ENCODE measurements at regions not wholly inside any gene's neighbourhood (a gene's known extent, or its start where the extent isn't known, plus 50 kb on each side); places are given as distances from the start of the nearest gene placed in this dataset.

- in situ Hi-C loops (cut with HindIII; ENCODE audit: low pct_ligation_motif_present, low sequenced_read_pairs), result no loop called here
- TF ChIP-seq CTCF (IDR thresholded peaks at IDR 0.05; ENCODE audit: low read depth, low read length, missing control alignments), result no peak
- no peak overlapping the region for H3K27ac ChIP-seq
These were observed 253.0 kb upstream of the HNRNPA3 start for GRCh38 chr2:176959614-176960013.

GRCh38 chr2:176960061-176960460 is 252.5 kb upstream of the HNRNPA3 start:
- H3K27ac ChIP-seq, result no peak overlapping the region
- TF ChIP-seq CTCF (IDR thresholded peaks at IDR 0.05; ENCODE audit: low read depth, low read length, missing control alignments), result no peak
- H3K4me3 ChIP-seq (ENCODE audit: low read depth, low read length), result no peak overlapping the region
- in situ Hi-C loops (cut with HindIII; ENCODE audit: low pct_ligation_motif_present, low sequenced_read_pairs), result no loop called here
- H3K36me3 ChIP-seq (replicated peaks), result no peaks in the 10 kb centered on the region
- H3K27me3 ChIP-seq (replicated peaks), result no peaks in the 10 kb centered on the region
- no peak for DNase-seq

More at GRCh38 chr2:176959614-176960013, 253.0 kb upstream of the HNRNPA3 start:
- no peak overlapping the region for H3K4me3 ChIP-seq (ENCODE audit: low read depth, low read length)
- H3K27me3 ChIP-seq (replicated peaks), result no peaks in the 10 kb centered on the region
- DNase-seq, result no peak
- no peaks in the 10 kb centered on the region for H3K36me3 ChIP-seq (replicated peaks)

GRCh38 chr2:176960736-176961520 is 251.7 kb upstream of the HNRNPA3 start:
- H3K27me3 ChIP-seq (replicated peaks), result no peaks in the 10 kb centered on the region
- H3K4me3 ChIP-seq (ENCODE audit: low read depth, low read length), result no peak overlapping the region
- in situ Hi-C loops (cut with HindIII; ENCODE audit: low pct_ligation_motif_present, low sequenced_read_pairs), result no loop called here
- no peaks in the 10 kb centered on the region for H3K36me3 ChIP-seq (replicated peaks)
- H3K27ac ChIP-seq, result no peak overlapping the region
- no peak for TF ChIP-seq CTCF (IDR thresholded peaks at IDR 0.05; ENCODE audit: low read depth, low read length, missing control alignments)
- no peak for DNase-seq

GRCh38 chr2:176961775-176962619 is 250.6 kb upstream of the HNRNPA3 start:
- H3K4me3 ChIP-seq (ENCODE audit: low read depth, low read length), result no peak overlapping the region
- H3K27ac ChIP-seq, result no peak overlapping the region
- no peak for DNase-seq
- H3K27me3 ChIP-seq (replicated peaks), result no peaks in the 10 kb centered on the region
- in situ Hi-C loops (cut with HindIII; ENCODE audit: low pct_ligation_motif_present, low sequenced_read_pairs), result no loop called here
- no peaks in the 10 kb centered on the region for H3K36me3 ChIP-seq (replicated peaks)
- TF ChIP-seq CTCF (IDR thresholded peaks at IDR 0.05; ENCODE audit: low read depth, low read length, missing control alignments), result no peak

GRCh38 chr2:176963568-176964287 is 248.9 kb upstream of the HNRNPA3 start:
- in situ Hi-C loops (cut with HindIII; ENCODE audit: low pct_ligation_motif_present, low sequenced_read_pairs), result no loop called here
- no peak for TF ChIP-seq CTCF (IDR thresholded peaks at IDR 0.05; ENCODE audit: low read depth, low read length, missing control alignments)
- H3K36me3 ChIP-seq (replicated peaks), result no peaks in the 10 kb centered on the region
- H3K27me3 ChIP-seq (replicated peaks), result no peaks in the 10 kb centered on the region
- H3K27ac ChIP-seq, result no peak overlapping the region
- no peak for DNase-seq
- H3K4me3 ChIP-seq (ENCODE audit: low read depth, low read length), result no peak overlapping the region
